SK-N-SH treated with all-trans-retinoic acid at 6 μM for 48 hours (cell line): ENCODE measurements at regions not wholly inside any gene's neighbourhood (a gene's known extent, or its start where the extent isn't known, plus 50 kb on each side); places are given as distances from the start of the nearest gene placed in this dataset.

Experiments
- ATAC-seq: fragments of 200-7000 bp; cut with Tn5 transposase; 3 replicates; pipeline ENCODE4 v1.9.1; 2020; ENCODE audit warnings: mild to moderate bottlenecking, moderate library complexity
- BACH2 ChIP-seq: fragments of 250-450 bp; sonication (Bioruptor Pico); IDR thresholded peaks from 2 replicates; pipeline ENCODE4 v1.9.0; 2021; ENCODE audit warnings: mild to moderate bottlenecking, borderline replicate concordance
- CREB5 ChIP-seq: fragments of 250-450 bp; sonication (Bioruptor Pico); IDR thresholded peaks from 2 replicates; pipeline ENCODE4 v1.5.1; 2020; ENCODE audit warnings: low read depth, mild to moderate bottlenecking, moderate library complexity
- CSDC2 ChIP-seq: fragments of 250-450 bp; sonication (Bioruptor Pico); IDR thresholded peaks from 2 replicates; pipeline ENCODE4 v1.5.0; 2020; ENCODE audit warnings: mild to moderate bottlenecking, moderate library complexity
- CSRNP3 ChIP-seq: fragments of 250-450 bp; sonication (Bioruptor Pico); IDR thresholded peaks from 2 replicates; pipeline ENCODE4 v1.5.1; 2021; ENCODE audit warnings: mild to moderate bottlenecking, moderate library complexity
- ESRRG ChIP-seq: fragments of 250-450 bp; sonication (Bioruptor Pico); IDR thresholded peaks from 2 replicates; pipeline ENCODE4 v1.6.1; 2021; ENCODE audit warnings: mild to moderate bottlenecking
- GLIS3 ChIP-seq: fragments of 250-450 bp; sonication (Bioruptor Pico); IDR thresholded peaks from 2 replicates; pipeline ENCODE4 v1.5.0; 2020; ENCODE audit warnings: mild to moderate bottlenecking, moderate library complexity
- ISL1 ChIP-seq: fragments of 250-450 bp; sonication (Bioruptor Pico); IDR thresholded peaks from 2 replicates; pipeline ENCODE4 v2.1.2; 2022; ENCODE audit warnings: mild to moderate bottlenecking, moderate library complexity
- OSR1 ChIP-seq: fragments of 250-450 bp; sonication (Bioruptor Pico); IDR thresholded peaks from 2 replicates; pipeline ENCODE4 v1.8.0; 2022; ENCODE audit warnings: moderate library complexity, mild to moderate bottlenecking, inconsistent platforms
- PPARA ChIP-seq: fragments of 250-450 bp; sonication (Bioruptor Pico); IDR thresholded peaks from 2 replicates; pipeline ENCODE4 v1.5.0; 2020; ENCODE audit warnings: mild to moderate bottlenecking, borderline replicate concordance
- RARB ChIP-seq: fragments of 250-450 bp; sonication (Bioruptor Pico); IDR thresholded peaks from 2 replicates; pipeline ENCODE4 v1.8.0; 2021; ENCODE audit warnings: mild to moderate bottlenecking, moderate library complexity
- SNAI2 ChIP-seq: fragments of 250-450 bp; sonication (Bioruptor Pico); IDR thresholded peaks from 2 replicates; pipeline ENCODE4 v1.5.0; 2020; ENCODE audit warnings: mild to moderate bottlenecking, moderate library complexity
- TCF4 ChIP-seq: fragments of 250-450 bp; sonication (Bioruptor Pico); IDR thresholded peaks from 2 replicates; pipeline ENCODE4 v1.8.0; 2021; ENCODE audit warnings: mild to moderate bottlenecking, moderate library complexity, borderline replicate concordance
- TOX ChIP-seq: fragments of 250-450 bp; sonication (Bioruptor Pico); IDR thresholded peaks from 2 replicates; pipeline ENCODE4 v1.8.0; 2021; ENCODE audit warnings: mild to moderate bottlenecking, moderate library complexity, borderline replicate concordance
- TSHZ2 ChIP-seq: fragments of 250-450 bp; sonication (Bioruptor Pico); IDR thresholded peaks from 2 replicates; pipeline ENCODE4 v1.5.0; 2020; ENCODE audit warnings: mild to moderate bottlenecking, moderate library complexity
- ZC3H10 ChIP-seq: fragments of 250-450 bp; sonication (Bioruptor Pico); IDR thresholded peaks from 2 replicates; pipeline ENCODE4 v1.5.1; 2021; ENCODE audit warnings: mild to moderate bottlenecking, moderate library complexity
- ZFP30 ChIP-seq: fragments of 450-650 bp; formaldehyde crosslinking; IDR thresholded peaks from 2 replicates; pipeline ENCODE4 v1.5.0; 2022; ENCODE audit warnings: mild to moderate bottlenecking, moderate library complexity
- ZNF565 ChIP-seq: fragments of 450-650 bp; formaldehyde crosslinking; conservative IDR thresholded peaks from 2 replicates; pipeline ENCODE4 v1.5.0; 2020; ENCODE audit warnings: low read depth, mild to moderate bottlenecking, moderate library complexity
- ZNF70 ChIP-seq: fragments of 450-650 bp; formaldehyde crosslinking; IDR thresholded peaks from 2 replicates; pipeline ENCODE4 v1.5.0; 2020; ENCODE audit warnings: mild to moderate bottlenecking, moderate library complexity
- TF ChIP-seq, protein P1 (sequence below): fragments of 250-450 bp; sonication (Bioruptor Pico); IDR thresholded peaks from 2 replicates; pipeline ENCODE4 v1.8.0; 2021; ENCODE audit warnings: low read depth, mild to moderate bottlenecking, moderate library complexity, borderline replicate concordance

DNA sequence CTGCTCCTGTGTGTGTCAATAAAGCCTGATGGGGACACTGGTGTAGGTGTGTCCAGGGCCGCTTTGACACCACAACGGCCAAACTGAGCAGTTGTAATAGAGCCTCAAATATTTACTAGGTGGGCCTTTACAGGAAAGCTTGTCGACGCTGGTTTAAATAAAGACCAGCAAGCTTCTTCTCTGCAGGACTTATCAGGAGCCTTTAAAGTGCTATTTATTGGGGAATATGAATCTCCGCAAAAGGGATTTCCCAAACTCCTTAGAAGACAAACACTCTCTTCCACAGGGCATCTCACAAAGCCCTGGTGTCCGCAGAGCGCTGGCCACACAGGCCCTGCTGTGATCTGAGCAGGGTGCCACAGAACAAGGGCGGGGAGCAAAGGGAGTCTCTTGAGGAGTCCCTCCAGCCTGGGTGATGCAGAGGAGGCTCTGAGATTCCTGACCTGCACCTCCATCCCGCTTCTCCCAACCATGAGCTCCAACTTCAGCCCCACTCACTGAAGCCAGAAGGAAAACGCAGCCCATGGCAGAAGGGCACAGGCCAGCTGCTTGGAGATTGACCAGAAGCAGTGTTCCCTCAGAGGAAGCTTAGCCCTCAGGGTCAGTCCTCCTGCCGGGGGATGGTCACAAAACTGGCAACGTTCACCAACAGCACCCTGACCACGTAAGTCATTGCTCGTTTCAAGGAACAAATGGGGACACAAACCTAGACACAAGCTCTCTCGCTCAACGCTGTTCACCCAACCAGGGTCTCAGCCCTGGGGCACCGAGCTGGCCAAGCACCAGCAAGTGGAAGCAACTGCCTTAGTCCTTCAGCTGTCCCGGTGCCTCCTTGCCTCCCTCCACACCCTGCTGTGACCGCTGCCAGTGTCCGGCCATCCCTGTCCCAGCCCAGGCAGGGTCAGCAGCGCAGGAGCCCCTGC, 129.5 kb downstream of the OAT start:
- ATAC-seq = no peak
- TF ChIP-seq ISL1 (CRISPR knock-in tag) (no peak), PPARA (CRISPR knock-in tag) (no peak), CREB5 (CRISPR knock-in tag) (no peak), BACH2 (CRISPR knock-in tag) (no peak), ZNF565 (CRISPR knock-in tag) (no peak), TSHZ2 (CRISPR knock-in tag) (no peak), TOX (CRISPR knock-in tag) (no peak), ZFP30 (CRISPR knock-in tag) (no peak), RARB (CRISPR knock-in tag) (no peak)

DNA sequence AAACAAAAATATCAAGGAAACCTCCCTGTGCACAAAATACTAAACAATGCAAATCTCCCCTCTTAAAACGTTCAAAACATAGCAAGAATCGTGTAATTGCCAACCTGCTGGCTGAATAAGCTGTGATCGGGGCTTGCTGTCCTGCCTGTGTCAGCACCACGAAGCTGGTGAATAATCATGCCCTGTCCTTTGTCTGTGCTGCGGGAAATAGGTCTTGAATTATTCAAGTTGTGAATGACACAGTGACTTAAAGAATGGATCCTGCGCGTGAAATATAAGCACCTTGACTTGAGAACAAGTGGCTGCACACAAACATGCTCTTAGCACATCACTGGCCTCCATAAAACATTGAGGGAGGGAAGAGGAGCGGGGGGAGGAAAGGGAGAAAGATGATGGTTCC, 130.2 kb downstream of the OAT start:
- ATAC-seq = no peak
- TF ChIP-seq ESRRG (no peak), SNAI2 (CRISPR knock-in tag) (no peak), GLIS3 (CRISPR knock-in tag) (no peak)
- TF ChIP-seq, protein P1, sequence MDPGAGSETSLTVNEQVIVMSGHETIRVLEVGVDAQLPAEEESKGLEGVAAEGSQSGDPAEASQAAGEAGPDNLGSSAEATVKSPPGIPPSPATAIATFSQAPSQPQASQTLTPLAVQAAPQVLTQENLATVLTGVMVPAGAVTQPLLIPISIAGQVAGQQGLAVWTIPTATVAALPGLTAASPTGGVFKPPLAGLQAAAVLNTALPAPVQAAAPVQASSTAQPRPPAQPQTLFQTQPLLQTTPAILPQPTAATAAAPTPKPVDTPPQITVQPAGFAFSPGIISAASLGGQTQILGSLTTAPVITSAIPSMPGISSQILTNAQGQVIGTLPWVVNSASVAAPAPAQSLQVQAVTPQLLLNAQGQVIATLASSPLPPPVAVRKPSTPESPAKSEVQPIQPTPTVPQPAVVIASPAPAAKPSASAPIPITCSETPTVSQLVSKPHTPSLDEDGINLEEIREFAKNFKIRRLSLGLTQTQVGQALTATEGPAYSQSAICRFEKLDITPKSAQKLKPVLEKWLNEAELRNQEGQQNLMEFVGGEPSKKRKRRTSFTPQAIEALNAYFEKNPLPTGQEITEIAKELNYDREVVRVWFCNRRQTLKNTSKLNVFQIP (CRISPR knock-in tag) = no peak

DNA sequence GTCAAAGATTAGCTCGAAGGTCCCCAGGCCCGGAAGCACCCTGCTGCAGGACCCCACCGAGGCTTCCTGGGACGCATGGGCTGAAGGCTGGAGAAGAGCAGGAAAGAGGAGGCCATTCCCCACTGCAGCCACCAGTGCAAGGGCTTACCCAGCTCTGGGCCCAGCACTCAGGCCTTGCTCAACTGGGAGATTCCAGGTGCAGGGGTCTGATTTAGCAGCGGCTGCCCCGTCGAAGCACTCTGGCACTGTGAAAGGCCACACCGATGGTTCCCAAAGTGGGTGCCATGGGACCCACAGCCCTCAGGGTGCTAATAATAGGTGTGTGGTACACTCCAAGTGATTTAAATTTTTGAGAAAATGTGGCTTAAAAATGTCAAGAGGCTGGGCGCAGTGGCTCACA, 130.9 kb downstream of the OAT start:
- TF ChIP-seq PPARA (CRISPR knock-in tag) (no peak), CSDC2 (no peak), ZNF565 (CRISPR knock-in tag) (no peak)
- TF ChIP-seq, all 23 proteins: peak for 0
- ATAC-seq = no peak

GRCh38 chr10:124287071-124287685, 131.5 kb downstream of the OAT start:
- no peak for TF ChIP-seq RARB (CRISPR knock-in tag)
- TF ChIP-seq ZNF565 (CRISPR knock-in tag) = no peak
- TF ChIP-seq CREB5 (CRISPR knock-in tag) = no peak
- no peak for TF ChIP-seq BACH2 (CRISPR knock-in tag)
- no peak for TF ChIP-seq CSRNP3 (CRISPR knock-in tag)
- TF ChIP-seq GLIS3 (CRISPR knock-in tag) = no peak
- TF ChIP-seq OSR1 (CRISPR knock-in tag) = no peak
- no peak for TF ChIP-seq TSHZ2 (CRISPR knock-in tag)
- TF ChIP-seq TCF4 (CRISPR knock-in tag) = no peak
- TF ChIP-seq CSDC2 = no peak
- no peak for TF ChIP-seq PPARA (CRISPR knock-in tag)
- TF ChIP-seq SNAI2 (CRISPR knock-in tag) = no peak
- TF ChIP-seq ISL1 (CRISPR knock-in tag) = no peak
- TF ChIP-seq ZC3H10 (CRISPR knock-in tag) = no peak
- TF ChIP-seq ZNF70 (CRISPR knock-in tag) = no peak

More at GRCh38 chr10:124287071-124287685, 131.5 kb downstream of the OAT start:
- no peak for ATAC-seq
